T-helper 17 cell (primary cell): ENCODE measurements at regions not wholly inside any gene's neighbourhood (a gene's known extent, or its start where the extent isn't known, plus 50 kb on each side); places are given as distances from the start of the nearest gene placed in this dataset.
A peak's percentile ranks its signal among the peaks of the same experiment; 100 is the strongest.

ENCODE experiments used
- ATAC-seq: fragments of 150-1000 bp; cut with Tn5 transposase; 2 replicates; pipeline ENCODE4 v1.10.0; 2021; ENCODE audit warnings: mild to moderate bottlenecking, moderate library complexity
- DNase-seq, 3 donors: peaks; one replicate each; pipeline versions ENCODE4 v3.0.0 to v3.0.0-alpha.2; 2020 to 2021
- H3K9me3 ChIP-seq: one replicate; pipeline ENCODE4 v1.7.0; 2013; ENCODE audit warnings: low read length, mild to moderate bottlenecking; ENCODE audit not compliant: control insufficient read depth, poor library complexity, severe bottlenecking
- H3K27ac Mint-ChIP-seq: one replicate; pipeline ENCODE4 v1.8.0; 2022; ENCODE audit warnings: mild to moderate bottlenecking, moderate library complexity, mixed read lengths
- H3K27me3 Mint-ChIP-seq: one replicate; pipeline ENCODE4 v1.8.0; 2022; ENCODE audit warnings: mixed read lengths
- H3K36me3 Mint-ChIP-seq: one replicate; pipeline ENCODE4 v1.8.0; 2022; ENCODE audit warnings: low read depth, mixed read lengths
- H3K4me1 Mint-ChIP-seq: one replicate; pipeline ENCODE4 v1.8.0; 2022; ENCODE audit warnings: mild to moderate bottlenecking, mixed read lengths
- H3K4me3 Mint-ChIP-seq: one replicate; pipeline ENCODE4 v1.8.0; 2022; ENCODE audit warnings: mild to moderate bottlenecking, moderate library complexity, mixed read lengths

GRCh38 chr14:60349663-60350365 is 100.8 kb downstream of the PPM1A start:
- Mint-ChIP-seq H3K4me1 (peaks cover 3% of the 10 kb centered on the region), H3K27ac (no peak overlapping the region), H3K4me3 (no peak overlapping the region), H3K36me3 (no peaks in the 10 kb centered on the region), H3K27me3 (peaks cover 13% of the 10 kb centered on the region)
- ATAC-seq: peak; percentile 57
- H3K9me3 ChIP-seq: no peaks in the 10 kb centered on the region
- no peak for DNase-seq

- no peak for ATAC-seq
- H3K9me3 ChIP-seq: no peaks in the 10 kb centered on the region
- Mint-ChIP-seq H3K27ac (no peak overlapping the region), H3K27me3 (peaks cover 16% of the 10 kb centered on the region), H3K4me3 (no peak overlapping the region), H3K36me3 (no peaks in the 10 kb centered on the region), H3K4me1 (peaks cover 3% of the 10 kb centered on the region)
- DNase-seq: no peak
Measured at GRCh38 chr14:60350366-60350720, 101.3 kb downstream of the PPM1A start.

GRCh38 chr14:60353420-60353819 is 104.4 kb downstream of the PPM1A start:
- Mint-ChIP-seq H3K36me3 (no peaks in the 10 kb centered on the region), H3K27ac (no peak overlapping the region), H3K27me3 (peaks cover 25% of the 10 kb centered on the region), H3K4me1 (no peaks in the 10 kb centered on the region), H3K4me3 (no peak overlapping the region)
- ATAC-seq (no peak), DNase-seq (no peak)
- H3K9me3 ChIP-seq: no peaks in the 10 kb centered on the region

- no peaks in the 10 kb centered on the region for H3K9me3 ChIP-seq
- no peak for DNase-seq
- Mint-ChIP-seq H3K4me1 (no peaks in the 10 kb centered on the region), H3K36me3 (no peaks in the 10 kb centered on the region), H3K27ac (no peak overlapping the region), H3K27me3 (peaks cover 20% of the 10 kb centered on the region), H3K4me3 (no peak overlapping the region)
- no peak for ATAC-seq
Measured at GRCh38 chr14:60355768-60356167, 106.7 kb downstream of the PPM1A start.

- H3K9me3 ChIP-seq: no peaks in the 10 kb centered on the region
- Mint-ChIP-seq H3K4me3 (no peak overlapping the region), H3K36me3 (peaks cover under 1% of the 10 kb centered on the region), H3K27ac (no peak overlapping the region), H3K27me3 (peaks cover 24% of the 10 kb centered on the region), H3K4me1 (no peaks in the 10 kb centered on the region)
- DNase-seq: no peak
- no peak for ATAC-seq
Measured at GRCh38 chr14:60356386-60356785, 107.4 kb downstream of the PPM1A start.

GRCh38 chr14:60356906-60357550 is 108.0 kb downstream of the PPM1A start:
- Mint-ChIP-seq H3K36me3 (peaks cover 2% of the 10 kb centered on the region), H3K4me1 (no peaks in the 10 kb centered on the region), H3K27me3 (peaks cover 22% of the 10 kb centered on the region), H3K27ac (no peak overlapping the region), H3K4me3 (no peak overlapping the region)
- DNase-seq (no peak), ATAC-seq (no peak)
- H3K9me3 ChIP-seq: no peaks in the 10 kb centered on the region

- no peak overlapping the region for H3K27ac Mint-ChIP-seq
- H3K36me3 Mint-ChIP-seq: peaks cover 2% of the 10 kb centered on the region
- no peaks in the 10 kb centered on the region for H3K4me1 Mint-ChIP-seq
- H3K27me3 Mint-ChIP-seq: peaks cover 28% of the 10 kb centered on the region
- DNase-seq (no peak), ATAC-seq (no peak)
- no peak overlapping the region for H3K4me3 Mint-ChIP-seq
- no peaks in the 10 kb centered on the region for H3K9me3 ChIP-seq
Measured at GRCh38 chr14:60357551-60358149, 108.6 kb downstream of the PPM1A start.

GRCh38 chr14:60363275-60363674 is 114.3 kb downstream of the PPM1A start:
- ATAC-seq (no peak), DNase-seq (no peak)
- Mint-ChIP-seq H3K4me3 (no peak overlapping the region), H3K36me3 (peaks cover 2% of the 10 kb centered on the region), H3K4me1 (no peaks in the 10 kb centered on the region), H3K27ac (no peak overlapping the region), H3K27me3 (peaks cover 22% of the 10 kb centered on the region)
- no peaks in the 10 kb centered on the region for H3K9me3 ChIP-seq

GRCh38 chr14:60363687-60364086 is 114.7 kb downstream of the PPM1A start:
- Mint-ChIP-seq H3K27me3 (peaks cover 22% of the 10 kb centered on the region), H3K4me1 (no peaks in the 10 kb centered on the region), H3K27ac (no peak overlapping the region), H3K36me3 (peaks cover 2% of the 10 kb centered on the region), H3K4me3 (no peak overlapping the region)
- ATAC-seq (no peak), DNase-seq (no peak)
- H3K9me3 ChIP-seq: no peaks in the 10 kb centered on the region

GRCh38 chr14:60381909-60382308 is 104.0 kb downstream of the C14orf39 start:
- no peak for DNase-seq
- H3K36me3 Mint-ChIP-seq: peaks cover 6% of the 10 kb centered on the region
- no peak overlapping the region for H3K4me3 Mint-ChIP-seq
- no peak overlapping the region for H3K27ac Mint-ChIP-seq
- no peak for ATAC-seq
- peaks cover 26% of the 10 kb centered on the region for H3K27me3 Mint-ChIP-seq
- no peaks in the 10 kb centered on the region for H3K9me3 ChIP-seq
- no peaks in the 10 kb centered on the region for H3K4me1 Mint-ChIP-seq
